Transverse colon (tissue), 4 donors: ENCODE measurements at regions not wholly inside any gene's neighbourhood (a gene's known extent, or its start where the extent isn't known, plus 50 kb on each side); places are given as distances from the start of the nearest gene placed in this dataset.

ENCODE experiments used
- CTCF ChIP-seq, 5 experiments: fragments of 200-600 bp in 3 of 5; fragments of 450-650 bp in 2 of 5; sonication (generic) in 3 of 5; IDR thresholded peaks; 1 replicate in 2 of 5; 2 replicates in 3 of 5; pipeline ENCODE4 v1.5.1; 2016 to 2017; ENCODE audit warnings: antibody characterized with exemption in 5 of 5, inconsistent platforms in 3 of 5, mild to moderate bottlenecking in 2 of 5, moderate library complexity in 1 of 5
- POLR2AphosphoS5 ChIP-seq, 3 donors: sonication (generic); formaldehyde crosslinking; IDR thresholded peaks; one replicate each; pipeline ENCODE4 v1.6.1; 2016; ENCODE audit warnings: antibody characterized with exemption in 3 of 3

DNA sequence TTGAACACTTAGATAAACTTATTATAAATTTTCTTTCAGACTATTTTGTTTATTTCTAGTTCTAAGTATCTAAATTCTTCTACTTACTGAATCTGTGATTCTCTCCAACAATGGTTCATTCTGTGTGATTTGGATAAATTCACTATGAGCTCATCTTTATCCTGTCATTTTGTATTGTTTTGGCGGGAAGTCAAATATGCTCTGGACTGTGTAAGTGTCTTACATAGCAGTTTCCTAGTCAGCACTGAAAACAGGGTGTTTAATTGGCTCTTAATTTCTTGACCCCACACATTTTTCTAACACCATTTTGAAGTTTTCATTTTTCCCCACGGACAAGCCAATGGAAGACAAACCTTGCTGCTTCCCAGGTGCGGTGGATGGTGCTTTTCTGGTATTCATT lies 207.0 kb upstream of the ACO1 start:
- TF ChIP-seq CTCF (IDR thresholded peaks at IDR 0.05) (no peak), POLR2AphosphoS5 (IDR thresholded peaks at IDR 0.05) (no peak)
